CD4-positive, alpha-beta T cell treated with Interleukin-15 for 4 hours (primary cell): ENCODE measurements at regions not wholly inside any gene's neighbourhood (a gene's known extent, or its start where the extent isn't known, plus 50 kb on each side); places are given as distances from the start of the nearest gene placed in this dataset.
"Not testable (repeated sequence)": the region's sequence is repeated elsewhere in the genome, so short reads cannot be mapped to it uniquely, and the experiment has no call there.

ENCODE experiments used
- DNase-seq: peaks from one replicate; pipeline ENCODE4 v3.0.0-alpha.2; 2020; ENCODE audit warnings: low spot score

GRCh38 chr10:2790396-2791188, 276.8 kb upstream of the PFKP start:
- DNase-seq, result no peak

DNA sequence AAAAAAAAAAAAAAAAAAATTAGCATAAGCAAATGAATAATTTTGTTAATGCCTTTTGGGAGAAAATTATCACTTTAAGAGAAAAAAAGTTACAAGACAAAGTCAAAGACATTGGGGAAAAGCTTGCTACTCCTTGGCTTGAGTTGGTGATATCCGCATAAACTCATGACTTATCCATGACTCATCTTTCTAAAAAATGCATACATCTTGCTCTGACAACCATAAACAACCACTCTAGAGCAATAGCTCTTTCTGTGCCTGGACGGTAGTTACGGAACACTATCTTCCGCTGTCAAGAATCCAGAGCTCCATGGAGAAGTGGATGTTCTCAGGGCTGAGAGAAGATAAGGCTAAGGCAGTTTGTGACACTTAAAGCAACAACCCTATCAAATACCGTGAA, 281.1 kb upstream of the PFKP start:
- DNase-seq, result no peak

DNA sequence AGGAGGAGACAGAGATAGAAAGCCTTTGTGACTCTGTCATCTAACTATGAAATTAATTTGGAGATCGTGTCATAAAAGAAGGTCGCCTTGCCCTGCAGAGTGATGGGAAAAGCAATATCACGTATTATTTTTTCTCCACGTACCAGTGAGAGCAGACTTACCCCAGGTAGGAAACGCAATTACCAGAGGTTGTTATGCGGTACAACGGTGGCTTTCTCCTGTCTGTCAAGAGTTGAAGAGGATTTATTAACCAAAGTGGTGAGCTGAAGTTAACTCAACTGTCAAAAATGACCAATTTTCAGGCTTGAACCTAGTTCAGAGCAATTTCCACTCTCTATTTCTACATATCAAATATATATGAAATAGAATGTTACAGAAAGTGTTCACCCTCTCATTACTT, 282.6 kb upstream of the PFKP start:
- no peak for DNase-seq

DNA sequence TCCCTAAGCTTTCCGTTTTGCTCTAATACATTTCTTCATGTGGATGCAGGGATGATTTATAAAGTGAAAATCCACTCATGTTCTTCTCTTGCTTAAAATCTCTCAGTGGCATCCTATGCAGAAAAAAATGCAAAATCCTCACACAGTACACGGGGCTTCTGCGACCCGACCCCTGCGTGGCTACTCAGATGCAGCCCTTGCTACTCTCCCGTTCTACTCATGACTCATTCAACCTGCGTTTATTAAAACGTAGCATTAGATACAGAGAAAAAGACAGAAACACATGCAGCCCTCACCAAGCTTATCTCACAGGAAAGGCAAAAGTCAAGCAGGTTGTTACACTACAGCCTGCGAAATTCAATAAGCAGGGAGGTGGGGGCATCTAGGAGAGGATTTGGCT, 284.4 kb upstream of the PFKP start:
- DNase-seq, result no peak

- no peak for DNase-seq
Observed at GRCh38 chr10:2782265-2782664, 285.1 kb upstream of the PFKP start.

- no peak for DNase-seq
Observed at GRCh38 chr10:2777666-2778355, 289.5 kb upstream of the PFKP start.

GRCh38 chr10:2772816-2773631, 294.3 kb upstream of the PFKP start:
- no peak for DNase-seq

DNA sequence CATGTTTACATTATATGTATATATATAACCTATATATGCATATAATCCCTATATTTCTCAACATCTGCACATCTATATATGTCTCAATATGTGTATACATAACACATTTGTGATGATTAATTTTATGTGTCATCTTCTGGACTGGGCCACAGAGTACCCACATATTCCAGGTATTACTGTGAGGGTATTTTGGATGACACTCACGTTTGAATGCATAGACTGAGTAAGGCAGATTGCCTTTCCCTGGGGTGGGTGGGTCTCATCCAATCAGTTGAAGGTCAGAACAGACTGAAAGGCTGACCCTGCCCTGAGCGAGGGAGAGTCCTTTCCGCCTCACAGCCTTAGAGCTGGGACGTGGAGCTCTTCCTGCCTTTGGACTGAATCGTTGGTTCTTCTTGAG, 295.2 kb upstream of the PFKP start:
- DNase-seq, result no peak

DNA sequence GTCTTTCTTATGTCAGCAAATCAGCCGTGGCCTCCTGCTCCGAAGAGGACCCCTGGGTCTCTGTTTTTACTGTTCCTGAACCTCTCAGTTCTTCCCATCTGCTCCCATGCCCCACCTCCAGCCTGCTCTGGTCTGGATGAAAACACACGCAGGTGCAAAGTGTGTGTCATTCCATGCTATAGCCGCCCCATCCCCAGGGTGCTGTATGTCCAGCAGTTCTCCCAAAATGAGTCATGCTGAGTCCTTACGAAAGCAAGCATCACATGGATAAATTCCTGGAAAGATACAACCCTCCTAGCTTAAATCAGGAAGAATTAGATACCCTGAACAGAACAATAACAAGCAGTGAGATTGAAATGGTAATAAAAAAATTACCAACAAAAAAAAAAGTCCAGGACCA, 300.1 kb upstream of the PFKP start:
- DNase-seq, result not testable (repeated sequence)

- no peak for DNase-seq
Observed at GRCh38 chr10:2761971-2762370, 305.4 kb upstream of the PFKP start.

- no peak for DNase-seq
Observed at GRCh38 chr10:2761311-2761710, 306.0 kb upstream of the PFKP start.

DNA sequence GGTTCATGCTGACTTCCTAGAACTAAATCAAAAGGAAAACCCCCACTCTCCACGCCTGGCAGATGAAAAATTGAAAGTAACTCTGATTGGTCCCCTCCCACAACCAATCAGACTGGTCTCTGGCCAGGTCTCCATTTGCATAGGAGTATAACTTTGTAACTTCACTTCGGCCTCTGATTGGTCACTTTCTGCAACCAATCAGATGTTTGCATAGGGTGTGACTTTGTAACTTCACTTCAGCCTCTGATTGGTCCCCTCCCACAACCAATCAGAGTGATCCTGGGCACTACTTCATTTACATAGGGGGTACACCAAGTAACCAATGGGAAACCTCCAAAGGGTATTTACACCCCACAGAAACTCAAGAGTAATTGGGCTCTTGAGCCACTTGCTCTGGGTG, 306.6 kb upstream of the PFKP start:
- no peak for DNase-seq

- no peak for DNase-seq
Observed at GRCh38 chr10:2759233-2759632, 308.1 kb upstream of the PFKP start.

GRCh38 chr10:2754943-2755342, 312.4 kb upstream of the PFKP start:
- no peak for DNase-seq

DNA sequence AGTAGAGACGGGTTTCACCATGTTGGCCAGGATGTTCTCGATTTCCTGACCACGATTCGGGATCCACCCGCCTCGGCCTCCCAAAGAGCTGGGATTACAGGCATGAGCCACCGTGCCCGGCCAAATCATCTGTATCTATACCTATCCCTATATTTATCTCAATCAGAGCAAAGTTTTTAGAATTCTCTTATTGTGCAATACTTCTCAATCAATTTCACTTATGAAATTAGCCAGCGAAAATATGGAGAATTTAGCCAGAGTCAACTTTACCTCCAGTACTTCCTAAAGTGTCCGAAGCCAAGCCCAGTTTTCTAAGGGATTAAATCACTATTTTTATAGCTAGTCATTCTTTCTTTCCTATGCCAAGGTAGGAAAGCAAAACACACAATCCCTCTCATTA, 319.1 kb upstream of the PFKP start:
- no peak for DNase-seq

- no peak for DNase-seq
Observed at GRCh38 chr10:2746638-2747037, 320.7 kb upstream of the PFKP start.

- DNase-seq, result no peak
Observed at GRCh38 chr10:2745666-2746065, 321.7 kb upstream of the PFKP start.

DNA sequence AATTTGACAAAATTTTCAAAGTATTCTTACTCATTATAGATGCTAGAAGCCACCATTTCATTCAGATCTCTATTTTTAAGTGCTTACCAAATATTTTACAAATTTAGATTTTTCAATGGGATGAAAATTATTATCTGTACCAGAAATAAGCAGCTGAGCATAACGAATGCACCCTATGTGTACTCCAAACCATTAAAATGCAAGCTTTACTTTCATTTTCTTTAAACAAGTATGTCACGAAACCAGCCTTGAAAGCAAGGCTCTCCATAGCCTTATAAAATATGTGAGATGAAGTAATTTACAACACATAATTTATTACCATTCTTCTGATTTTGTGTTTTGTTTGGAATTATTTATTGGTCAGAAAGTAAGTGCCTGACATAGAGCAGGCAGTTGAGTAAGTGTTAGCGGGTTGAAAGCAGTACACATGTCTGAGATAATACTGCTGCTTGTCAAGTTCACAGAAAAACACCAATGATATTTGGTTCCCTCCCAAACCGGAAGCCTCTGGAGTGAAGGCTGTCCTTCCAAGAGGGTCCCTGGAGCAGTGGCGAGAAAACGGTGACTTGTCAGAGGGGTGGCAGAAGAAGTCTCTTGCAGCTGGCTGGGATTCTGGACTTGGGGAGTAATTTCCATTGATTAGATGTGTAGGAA, 322.7 kb upstream of the PFKP start:
- no peak for DNase-seq

DNA sequence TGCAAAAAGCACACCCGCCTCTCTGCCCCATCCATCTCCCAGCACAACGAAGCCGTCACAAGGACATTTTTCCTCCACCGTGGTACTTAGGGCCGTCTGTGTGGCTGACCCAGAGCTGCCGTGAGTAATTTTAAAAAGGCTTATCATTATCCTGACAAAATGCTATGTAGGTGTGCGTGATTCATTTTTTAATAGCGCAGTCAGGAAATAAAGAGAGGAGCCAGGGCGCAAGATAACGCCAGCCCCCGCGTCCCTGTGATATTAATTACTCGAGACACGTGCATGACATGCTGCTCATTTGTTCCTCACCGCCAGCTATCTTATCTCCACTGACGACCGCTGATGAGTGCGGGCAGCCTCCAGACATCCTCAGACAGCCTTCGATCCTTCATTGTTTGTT, 332.7 kb upstream of the PFKP start:
- DNase-seq, result no peak

DNA sequence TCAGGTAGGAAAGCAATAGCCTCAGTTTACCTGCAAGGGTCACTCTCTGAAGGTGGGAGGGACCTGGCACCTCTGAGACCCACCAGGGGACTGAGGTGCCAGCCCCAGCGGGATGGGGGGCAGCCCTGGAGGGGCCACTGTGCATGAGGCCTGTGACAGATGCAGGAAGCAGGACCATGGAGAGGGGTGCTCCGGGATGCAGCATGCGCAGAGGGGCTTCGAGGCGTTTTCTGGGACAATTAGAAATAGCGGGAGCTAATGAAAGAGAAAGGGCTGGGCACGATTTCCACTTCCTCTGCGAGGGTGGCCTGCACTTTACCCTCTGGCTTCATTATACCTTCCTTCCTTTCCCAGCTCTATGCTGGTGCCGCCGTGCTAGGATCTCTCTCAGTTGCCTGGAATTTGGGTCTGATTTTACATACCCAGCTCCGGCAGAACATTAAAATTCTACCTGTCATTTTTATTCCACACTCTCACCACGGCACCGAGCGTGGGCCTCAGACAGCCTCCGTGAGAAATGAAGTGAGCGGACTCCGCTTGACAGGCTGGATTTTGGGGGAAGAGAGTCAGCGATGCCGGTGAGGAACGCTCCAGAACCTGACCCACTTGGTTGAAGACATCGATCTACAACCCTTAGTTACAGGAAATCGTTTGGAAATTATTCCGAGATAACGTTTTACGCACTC, 333.9 kb upstream of the PFKP start:
- no peak for DNase-seq

DNA sequence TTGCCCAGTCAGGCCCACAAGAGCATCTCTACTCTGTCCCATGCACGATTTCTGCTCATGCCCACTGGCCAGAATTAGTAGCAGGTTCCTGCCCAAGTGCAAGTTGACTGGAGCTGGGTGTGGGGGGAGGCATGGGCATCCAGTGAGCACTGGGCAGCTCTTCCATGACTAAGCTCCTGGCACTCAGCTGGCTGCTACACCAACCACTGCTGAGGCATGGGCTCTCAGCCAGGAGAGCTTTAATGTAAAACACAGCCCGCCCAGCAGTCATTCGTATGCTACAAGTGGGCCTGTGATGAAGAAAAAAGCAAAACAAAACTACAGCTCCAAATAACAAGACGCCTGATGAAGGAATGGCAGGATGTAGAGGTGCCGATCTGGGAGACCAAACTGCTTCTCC, 335.4 kb upstream of the PFKP start:
- no peak for DNase-seq

- no peak for DNase-seq
Observed at GRCh38 chr10:2729197-2729596, 338.2 kb upstream of the PFKP start.
